ENCODE measurements at regions not wholly inside any gene's neighbourhood (a gene's known extent, or its start where the extent isn't known, plus 50 kb on each side); places are given as distances from the start of the nearest gene placed in this dataset.
"Not testable (repeated sequence)": the region's sequence is repeated elsewhere in the genome, so short reads cannot be mapped to it uniquely, and the experiment has no call there.

DNA sequence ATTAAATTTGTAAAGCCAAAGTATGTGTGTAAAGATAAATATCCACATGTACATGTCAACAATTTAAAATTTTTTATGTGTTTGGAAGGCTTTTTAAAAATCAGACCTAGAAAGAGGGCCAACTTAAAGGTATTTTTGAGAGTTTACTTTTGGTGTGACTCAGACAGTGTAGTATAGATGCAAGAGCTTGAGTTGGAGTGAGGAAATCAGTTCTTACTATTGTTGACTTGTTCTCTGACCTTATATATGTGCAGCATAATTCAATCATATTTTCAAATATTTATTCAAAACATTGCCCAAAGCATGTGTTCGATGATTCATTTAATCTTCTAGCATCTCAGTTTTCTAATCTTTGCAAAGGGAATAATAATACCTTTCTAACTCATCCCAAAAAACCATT is 243.7 kb upstream of the PRKCQ start:
- H3K4me2 ChIP-seq (ENCODE audit: low read length) = no peak overlapping the region
- no peak overlapping the region for H3K9ac ChIP-seq (ENCODE audit: low read depth, low read length)
- no peaks in the 10 kb centered on the region for H3K9me3 ChIP-seq (replicated peaks; ENCODE audit: low read length)
- no peaks in the 10 kb centered on the region for H3K27me3 ChIP-seq (ENCODE audit: control insufficient read depth, insufficient read depth, low read length)
- no peak overlapping the region for H3K4me3 ChIP-seq (ENCODE audit: low read length)
- H3K4me1 ChIP-seq (ENCODE audit: control insufficient read depth, insufficient read depth, low read length) = peaks cover 10% of the 10 kb centered on the region
- no peaks in the 10 kb centered on the region for H3K36me3 ChIP-seq (ENCODE audit: insufficient read depth, low read length)

GRCh38 chr10:6819301-6819700 is 239.2 kb upstream of the PRKCQ start:
- Histone ChIP-seq H3K4me2 (ENCODE audit: low read length) (no peak overlapping the region), H3K36me3 (ENCODE audit: insufficient read depth, low read length) (no peaks in the 10 kb centered on the region), H3K4me3 (ENCODE audit: low read length) (no peak overlapping the region), H3K9ac (ENCODE audit: low read depth, low read length) (no peak overlapping the region), H3K27me3 (ENCODE audit: control insufficient read depth, insufficient read depth, low read length) (no peaks in the 10 kb centered on the region), H3K4me1 (ENCODE audit: control insufficient read depth, insufficient read depth, low read length) (peaks cover 10% of the 10 kb centered on the region), H3K9me3 (replicated peaks; ENCODE audit: low read length) (no peaks in the 10 kb centered on the region)

DNA sequence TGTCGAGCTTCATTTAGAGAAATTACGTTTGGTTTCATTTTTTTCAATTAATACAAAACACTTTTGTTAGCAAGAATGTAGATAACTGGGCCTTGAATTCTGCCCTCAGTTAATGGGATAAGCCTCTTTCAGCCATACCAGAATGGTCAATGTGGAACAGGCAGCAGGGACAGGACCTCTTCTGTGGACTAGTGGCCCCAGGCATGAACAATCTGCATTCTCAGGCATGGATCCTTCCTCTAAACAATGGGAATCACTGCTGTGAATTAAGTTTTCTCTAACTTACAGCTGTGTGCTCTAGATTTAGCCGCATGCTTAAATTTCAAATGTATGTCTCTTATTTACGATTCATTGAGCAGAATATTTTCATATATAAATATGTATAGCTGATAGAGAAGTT is 237.7 kb upstream of the PRKCQ start:
- Histone ChIP-seq H3K27me3 (ENCODE audit: control insufficient read depth, insufficient read depth, low read length) (no peaks in the 10 kb centered on the region), H3K4me3 (ENCODE audit: low read length) (no peak overlapping the region), H3K4me2 (ENCODE audit: low read length) (no peak overlapping the region), H3K36me3 (ENCODE audit: insufficient read depth, low read length) (no peaks in the 10 kb centered on the region), H3K9me3 (replicated peaks; ENCODE audit: low read length) (no peaks in the 10 kb centered on the region), H3K9ac (ENCODE audit: low read depth, low read length) (no peak overlapping the region), H3K4me1 (ENCODE audit: control insufficient read depth, insufficient read depth, low read length) (no peaks in the 10 kb centered on the region)

DNA sequence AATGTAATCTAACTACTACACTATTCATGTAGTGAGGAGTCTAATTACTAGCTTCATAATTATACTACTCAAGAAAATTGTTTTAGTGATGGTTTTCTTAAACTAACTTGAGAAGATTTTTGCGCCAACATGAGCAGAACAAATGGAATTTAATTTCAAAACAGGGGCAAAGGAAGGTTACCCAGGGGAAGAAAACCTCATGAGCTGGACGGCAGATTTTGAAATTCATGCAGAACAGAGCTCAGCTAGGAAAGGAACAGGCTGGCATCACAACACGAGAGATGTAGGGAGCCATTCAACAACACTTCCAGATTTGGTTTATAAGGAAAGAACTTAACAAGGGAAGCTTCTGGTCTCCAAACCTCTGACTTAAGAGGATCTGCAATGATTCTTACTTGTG is 235.3 kb upstream of the PRKCQ start:
- Histone ChIP-seq H3K4me2 (ENCODE audit: low read length) (no peak overlapping the region), H3K4me3 (ENCODE audit: low read length) (no peak overlapping the region), H3K9me3 (replicated peaks; ENCODE audit: low read length) (no peaks in the 10 kb centered on the region), H3K4me1 (ENCODE audit: control insufficient read depth, insufficient read depth, low read length) (no peaks in the 10 kb centered on the region), H3K36me3 (ENCODE audit: insufficient read depth, low read length) (no peaks in the 10 kb centered on the region), H3K27me3 (ENCODE audit: control insufficient read depth, insufficient read depth, low read length) (no peaks in the 10 kb centered on the region), H3K9ac (ENCODE audit: low read depth, low read length) (no peak overlapping the region)

- Histone ChIP-seq H3K4me3 (ENCODE audit: low read length) (no peak overlapping the region), H3K9ac (ENCODE audit: low read depth, low read length) (no peak overlapping the region), H3K27me3 (ENCODE audit: control insufficient read depth, insufficient read depth, low read length) (no peaks in the 10 kb centered on the region), H3K9me3 (replicated peaks; ENCODE audit: low read length) (no peaks in the 10 kb centered on the region), H3K4me2 (ENCODE audit: low read length) (no peak overlapping the region), H3K36me3 (ENCODE audit: insufficient read depth, low read length) (no peaks in the 10 kb centered on the region), H3K4me1 (ENCODE audit: control insufficient read depth, insufficient read depth, low read length) (no peaks in the 10 kb centered on the region)
These were observed 233.8 kb upstream of the PRKCQ start for GRCh38 chr10:6813856-6814255.

DNA sequence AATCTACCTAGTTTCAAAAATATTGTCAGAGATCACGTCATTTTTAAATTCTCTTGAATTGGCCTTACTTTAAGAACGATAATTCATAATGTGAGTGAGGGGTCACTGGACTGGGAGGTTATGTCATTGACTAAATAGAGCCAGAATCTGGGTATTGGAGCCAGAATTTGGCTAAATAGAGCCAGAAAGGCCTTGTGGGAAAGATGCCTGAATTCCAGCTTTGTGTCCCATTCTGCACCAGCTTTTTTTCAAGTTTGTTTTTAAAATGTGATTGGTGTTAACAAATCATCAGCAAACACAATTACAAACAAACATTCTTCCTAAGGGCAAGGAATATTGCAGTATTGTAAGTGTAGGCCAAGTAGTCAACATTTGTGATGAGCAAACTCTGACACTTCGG is 233.2 kb upstream of the PRKCQ start:
- Histone ChIP-seq H3K9me3 (replicated peaks; ENCODE audit: low read length) (no peaks in the 10 kb centered on the region), H3K27me3 (ENCODE audit: control insufficient read depth, insufficient read depth, low read length) (no peaks in the 10 kb centered on the region), H3K4me2 (ENCODE audit: low read length) (no peak overlapping the region), H3K36me3 (ENCODE audit: insufficient read depth, low read length) (no peaks in the 10 kb centered on the region), H3K4me3 (ENCODE audit: low read length) (no peak overlapping the region), H3K9ac (ENCODE audit: low read depth, low read length) (no peak overlapping the region), H3K4me1 (ENCODE audit: control insufficient read depth, insufficient read depth, low read length) (no peaks in the 10 kb centered on the region)

DNA sequence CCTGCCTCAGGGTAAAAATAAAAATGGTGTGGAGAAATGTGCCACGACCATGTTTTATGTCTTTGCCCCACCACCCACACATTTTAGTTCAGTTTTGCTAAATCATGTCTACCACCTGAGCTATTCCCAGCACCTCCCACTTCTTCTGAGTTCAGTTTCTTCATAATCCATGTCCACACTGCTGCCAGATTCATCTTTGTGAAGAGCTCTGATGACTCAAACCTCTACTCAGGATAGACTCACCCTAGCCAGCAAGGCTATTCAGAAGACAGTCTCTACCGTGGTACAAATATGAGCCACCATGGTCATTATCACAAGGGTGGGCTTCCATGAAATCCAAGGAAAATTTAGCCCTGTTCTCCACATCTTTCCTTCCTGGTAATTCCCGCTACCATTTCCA is 231.1 kb upstream of the PRKCQ start:
- Histone ChIP-seq H3K9me3 (replicated peaks; ENCODE audit: low read length) (no peaks in the 10 kb centered on the region), H3K27me3 (ENCODE audit: control insufficient read depth, insufficient read depth, low read length) (no peaks in the 10 kb centered on the region), H3K4me1 (ENCODE audit: control insufficient read depth, insufficient read depth, low read length) (no peaks in the 10 kb centered on the region), H3K4me2 (ENCODE audit: low read length) (no peak overlapping the region), H3K9ac (ENCODE audit: low read depth, low read length) (no peak overlapping the region), H3K4me3 (ENCODE audit: low read length) (no peak overlapping the region), H3K36me3 (ENCODE audit: insufficient read depth, low read length) (no peaks in the 10 kb centered on the region)

DNA sequence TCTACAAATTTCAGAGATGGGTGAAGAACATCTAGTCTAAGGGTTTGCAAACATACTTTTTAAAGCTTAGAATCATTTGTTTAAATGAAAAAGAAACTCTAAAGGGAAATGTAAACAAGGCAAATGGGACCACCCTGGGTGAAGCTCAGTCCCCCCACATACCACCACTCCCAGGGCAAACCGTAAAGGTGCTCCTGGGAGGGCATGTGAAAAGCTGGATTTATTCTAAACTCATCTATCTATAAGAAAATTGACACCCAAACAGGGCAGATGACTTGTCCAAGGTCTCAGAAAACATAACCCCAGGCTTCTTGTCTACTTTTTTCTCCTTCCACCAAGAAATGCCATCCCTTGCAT is 223.3 kb upstream of the PRKCQ start:
- Histone ChIP-seq H3K4me1 (ENCODE audit: control insufficient read depth, insufficient read depth, low read length) (no peaks in the 10 kb centered on the region), H3K4me2 (ENCODE audit: low read length) (no peak overlapping the region), H3K9ac (ENCODE audit: low read depth, low read length) (no peak overlapping the region), H3K9me3 (replicated peaks; ENCODE audit: low read length) (no peaks in the 10 kb centered on the region), H3K4me3 (ENCODE audit: low read length) (no peak overlapping the region), H3K27me3 (ENCODE audit: control insufficient read depth, insufficient read depth, low read length) (no peaks in the 10 kb centered on the region), H3K36me3 (ENCODE audit: insufficient read depth, low read length) (no peaks in the 10 kb centered on the region)

- Histone ChIP-seq H3K27me3 (ENCODE audit: control insufficient read depth, insufficient read depth, low read length) (no peaks in the 10 kb centered on the region), H3K4me2 (ENCODE audit: low read length) (no peak overlapping the region), H3K36me3 (ENCODE audit: insufficient read depth, low read length) (no peaks in the 10 kb centered on the region), H3K4me1 (ENCODE audit: control insufficient read depth, insufficient read depth, low read length) (no peaks in the 10 kb centered on the region), H3K4me3 (ENCODE audit: low read length) (no peak overlapping the region), H3K9me3 (replicated peaks; ENCODE audit: low read length) (no peaks in the 10 kb centered on the region), H3K9ac (ENCODE audit: low read depth, low read length) (no peak overlapping the region)
These were observed 222.8 kb upstream of the PRKCQ start for GRCh38 chr10:6802759-6803426.

GRCh38 chr10:6796231-6796630 is 216.2 kb upstream of the PRKCQ start:
- H3K4me2 ChIP-seq (ENCODE audit: low read length) = no peak overlapping the region
- no peaks in the 10 kb centered on the region for H3K9me3 ChIP-seq (replicated peaks; ENCODE audit: low read length)
- H3K27me3 ChIP-seq (ENCODE audit: control insufficient read depth, insufficient read depth, low read length) = no peaks in the 10 kb centered on the region
- H3K4me1 ChIP-seq (ENCODE audit: control insufficient read depth, insufficient read depth, low read length) = no peaks in the 10 kb centered on the region
- no peak overlapping the region for H3K9ac ChIP-seq (ENCODE audit: low read depth, low read length)
- no peak overlapping the region for H3K4me3 ChIP-seq (ENCODE audit: low read length)
- H3K36me3 ChIP-seq (ENCODE audit: insufficient read depth, low read length) = no peaks in the 10 kb centered on the region

GRCh38 chr10:6795541-6795940 is 215.5 kb upstream of the PRKCQ start:
- H3K36me3 ChIP-seq (ENCODE audit: insufficient read depth, low read length) = no peaks in the 10 kb centered on the region
- H3K27me3 ChIP-seq (ENCODE audit: control insufficient read depth, insufficient read depth, low read length) = no peaks in the 10 kb centered on the region
- no peaks in the 10 kb centered on the region for H3K4me1 ChIP-seq (ENCODE audit: control insufficient read depth, insufficient read depth, low read length)
- no peak overlapping the region for H3K9ac ChIP-seq (ENCODE audit: low read depth, low read length)
- no peak overlapping the region for H3K4me2 ChIP-seq (ENCODE audit: low read length)
- no peak overlapping the region for H3K4me3 ChIP-seq (ENCODE audit: low read length)
- H3K9me3 ChIP-seq (replicated peaks; ENCODE audit: low read length) = no peaks in the 10 kb centered on the region

- not testable (repeated sequence) for H3K36me3 ChIP-seq (ENCODE audit: insufficient read depth, low read length); H3K4me2 ChIP-seq (ENCODE audit: low read length); H3K9me3 ChIP-seq (replicated peaks; ENCODE audit: low read length); H3K4me3 ChIP-seq (ENCODE audit: low read length); H3K4me1 ChIP-seq (ENCODE audit: control insufficient read depth, insufficient read depth, low read length); H3K27me3 ChIP-seq (ENCODE audit: control insufficient read depth, insufficient read depth, low read length); H3K9ac ChIP-seq (ENCODE audit: low read depth, low read length)
These were observed 214.8 kb upstream of the PRKCQ start for GRCh38 chr10:6794841-6795240.

Measured in skeletal muscle satellite cell (primary cell).